ENCODE measurements at regions not wholly inside any gene's neighbourhood (a gene's known extent, or its start where the extent isn't known, plus 50 kb on each side); places are given as distances from the start of the nearest gene placed in this dataset.

GRCh38 chrX:148133105-148133725 is 152.1 kb downstream of the FMR1NB start:
- H3K4me2 ChIP-seq (ENCODE audit: insufficient read depth, low read length): no peak overlapping the region
- H3K27ac ChIP-seq (ENCODE audit: low read length): peak overlapping the region; percentile 73
- H3K9ac ChIP-seq (ENCODE audit: low read depth, low read length): no peak overlapping the region; the same call in 1 of the 2 replicates
- no peaks in the 10 kb centered on the region for H3K9me3 ChIP-seq (ENCODE audit: insufficient read depth, low read length, severe bottlenecking)
- peaks cover 25% of the 10 kb centered on the region for H3K4me1 ChIP-seq (ENCODE audit: insufficient read depth, low read length)
- no peaks in the 10 kb centered on the region for H3K79me2 ChIP-seq (ENCODE audit: insufficient read depth, low read length)
- DNase-seq (no peak), ATAC-seq (ENCODE audit: insufficient read depth, low read depth) (peak; percentile 74)
- H2AFZ ChIP-seq (ENCODE audit: low read depth, low read length): peak overlapping the region; percentile 58; the same call in 1 of the 2 replicates
- H3K36me3 ChIP-seq (ENCODE audit: insufficient read depth, low read length): no peaks in the 10 kb centered on the region
- H4K20me1 ChIP-seq (ENCODE audit: insufficient read depth, low read length): no peaks in the 10 kb centered on the region
- TF ChIP-seq CTCF (IDR thresholded peaks at IDR 0.05; ENCODE audit: borderline replicate concordance, extremely low read depth, low read length, poor library complexity, severe bottlenecking) (peak; percentile 54), EZH2 (IDR thresholded peaks at IDR 0.05; ENCODE audit: borderline replicate concordance, low read depth, low read length, severe bottlenecking) (no peak)
- H3K27me3 ChIP-seq (ENCODE audit: insufficient read depth, low read length, poor library complexity): no peaks in the 10 kb centered on the region
- no peak overlapping the region for H3K4me3 ChIP-seq (ENCODE audit: low read depth in 1 of 2, low read length in 2 of 2)

- Histone ChIP-seq H3K4me1 (ENCODE audit: insufficient read depth, low read length) (peaks cover 25% of the 10 kb centered on the region), H2AFZ (ENCODE audit: low read depth, low read length) (peak overlapping the region; percentile 31; the same call in 1 of the 2 replicates)
Observed at GRCh38 chrX:148134578-148134977, 153.4 kb downstream of the FMR1NB start.

GRCh38 chrX:148135738-148136137 is 154.6 kb downstream of the FMR1NB start:
- ATAC-seq (ENCODE audit: insufficient read depth, low read depth) (no peak), DNase-seq (no peak)
- no peak overlapping the region for H3K9ac ChIP-seq (ENCODE audit: low read depth, low read length)
- TF ChIP-seq EZH2 (IDR thresholded peaks at IDR 0.05; ENCODE audit: borderline replicate concordance, low read depth, low read length, severe bottlenecking) (no peak), CTCF (IDR thresholded peaks at IDR 0.05; ENCODE audit: borderline replicate concordance, extremely low read depth, low read length, poor library complexity, severe bottlenecking) (no peak)
- no peak overlapping the region for H3K4me2 ChIP-seq (ENCODE audit: insufficient read depth, low read length)
- H3K79me2 ChIP-seq (ENCODE audit: insufficient read depth, low read length): no peaks in the 10 kb centered on the region
- H3K36me3 ChIP-seq (ENCODE audit: insufficient read depth, low read length): no peaks in the 10 kb centered on the region
- peaks cover 25% of the 10 kb centered on the region for H3K4me1 ChIP-seq (ENCODE audit: insufficient read depth, low read length)
- no peak overlapping the region for H2AFZ ChIP-seq (ENCODE audit: low read depth, low read length)
- H3K27me3 ChIP-seq (ENCODE audit: insufficient read depth, low read length, poor library complexity): no peaks in the 10 kb centered on the region
- no peak overlapping the region for H3K4me3 ChIP-seq (ENCODE audit: low read depth in 1 of 2, low read length in 2 of 2)
- no peak overlapping the region for H3K27ac ChIP-seq (ENCODE audit: low read length)
- no peaks in the 10 kb centered on the region for H3K9me3 ChIP-seq (ENCODE audit: insufficient read depth, low read length, severe bottlenecking)
- no peaks in the 10 kb centered on the region for H4K20me1 ChIP-seq (ENCODE audit: insufficient read depth, low read length)

More at GRCh38 chrX:148134578-148134977, 153.4 kb downstream of the FMR1NB start:
- Histone ChIP-seq H4K20me1 (ENCODE audit: insufficient read depth, low read length) (no peaks in the 10 kb centered on the region), H3K27ac (ENCODE audit: low read length) (peak overlapping the region; percentile 44; the same call in 1 of the 2 replicates), H3K27me3 (ENCODE audit: insufficient read depth, low read length, poor library complexity) (no peaks in the 10 kb centered on the region), H3K36me3 (ENCODE audit: insufficient read depth, low read length) (no peaks in the 10 kb centered on the region), H3K4me3 (ENCODE audit: low read depth in 1 of 2, low read length in 2 of 2) (no peak overlapping the region), H3K9me3 (ENCODE audit: insufficient read depth, low read length, severe bottlenecking) (no peaks in the 10 kb centered on the region), H3K79me2 (ENCODE audit: insufficient read depth, low read length) (no peaks in the 10 kb centered on the region), H3K9ac (ENCODE audit: low read depth, low read length) (no peak overlapping the region), H3K4me2 (ENCODE audit: insufficient read depth, low read length) (no peak overlapping the region)
- ATAC-seq (ENCODE audit: insufficient read depth, low read depth): no peak
- DNase-seq: no peak
- no peak for TF ChIP-seq EZH2 (IDR thresholded peaks at IDR 0.05; ENCODE audit: borderline replicate concordance, low read depth, low read length, severe bottlenecking)
- peak; percentile 12 for TF ChIP-seq CTCF (IDR thresholded peaks at IDR 0.05; ENCODE audit: borderline replicate concordance, extremely low read depth, low read length, poor library complexity, severe bottlenecking)

Measured in DND-41 (cell line).